ENCODE measurements at regions not wholly inside any gene's neighbourhood (a gene's known extent, or its start where the extent isn't known, plus 50 kb on each side); places are given as distances from the start of the nearest gene placed in this dataset.

DNA sequence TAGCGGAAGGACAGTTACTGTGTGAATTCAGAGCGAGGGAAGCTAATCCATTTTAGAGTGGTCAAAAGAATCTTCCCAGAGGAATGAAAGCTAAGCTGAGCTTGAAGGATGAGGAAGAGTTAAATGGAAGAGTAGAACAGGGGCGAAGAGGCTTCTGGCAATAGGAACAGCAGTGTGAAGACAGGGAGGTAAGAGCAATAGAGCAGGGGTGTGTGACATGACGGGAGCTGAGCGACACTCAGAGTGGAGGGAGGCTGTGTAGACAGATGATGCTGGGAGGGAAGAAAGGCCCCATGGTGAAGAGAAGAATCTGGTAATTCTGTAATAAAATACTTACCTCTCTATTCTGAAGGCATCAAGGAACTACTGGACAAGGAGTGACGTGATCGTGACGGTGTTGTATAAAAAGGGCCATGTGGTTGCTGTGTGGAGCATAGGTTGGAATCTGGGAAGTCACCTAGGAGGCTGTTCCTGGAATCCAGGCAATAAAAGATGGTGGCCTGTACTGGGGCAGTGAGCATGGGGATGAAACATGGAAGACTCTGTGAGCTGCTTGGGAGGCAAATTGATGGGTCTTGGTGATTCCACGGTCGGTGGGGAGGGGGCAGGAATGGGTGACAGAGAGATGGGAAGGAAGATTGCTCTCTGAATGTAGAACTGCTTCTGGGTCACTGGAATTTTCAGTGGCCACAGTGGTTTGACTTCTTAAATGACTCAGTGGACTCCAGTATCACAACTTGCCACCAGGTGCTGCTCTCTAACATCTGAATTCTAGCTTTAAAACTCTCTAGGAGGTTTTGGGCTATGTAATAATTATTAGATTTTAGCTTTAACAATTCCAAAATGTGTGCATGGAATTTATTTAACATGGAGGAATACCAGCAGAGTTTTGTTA lies 164.1 kb downstream of the ATP23 start:
- Mint-ChIP-seq H3K27me3 (peaks cover 10% of the 10 kb centered on the region), H3K4me3 (no peak overlapping the region), H3K27ac (no peak overlapping the region), H3K36me3 (ENCODE audit: low read depth) (no peaks in the 10 kb centered on the region), H3K4me1 (ENCODE audit: low read depth) (no peaks in the 10 kb centered on the region), H3K9me3 (no peaks in the 10 kb centered on the region)
- Histone ChIP-seq H3K27me3 (ENCODE audit: control insufficient read depth in 1 of 2, insufficient read depth in 2 of 2, low read length in 2 of 2) (no peaks in the 10 kb centered on the region), H3K9me3 (ENCODE audit: control insufficient read depth in 1 of 2, insufficient read depth in 1 of 2, low read length in 2 of 2) (peaks cover 0 to 3% of the 10 kb centered on the region in 2 experiments), H3K4me1 (ENCODE audit: insufficient read depth, low read length) (no peaks in the 10 kb centered on the region), H3K4me3 (ENCODE audit: low read length) (no peak overlapping the region), H3K36me3 (ENCODE audit: insufficient read depth, low read length) (no peaks in the 10 kb centered on the region), H3K27ac (ENCODE audit: low read depth in 1 of 2, low read length in 2 of 2) (no peak overlapping the region)
- no peak for DNase-seq
- ChIA-PET CTCF (interaction anchor here (0.7 kb wide), 1 partner anchor 1834 kb away, joined by 3 read pairs; no protein-coding TSS in a partner anchor), POLR2A (no interaction called here)
- TF ChIP-seq, protein P1, sequence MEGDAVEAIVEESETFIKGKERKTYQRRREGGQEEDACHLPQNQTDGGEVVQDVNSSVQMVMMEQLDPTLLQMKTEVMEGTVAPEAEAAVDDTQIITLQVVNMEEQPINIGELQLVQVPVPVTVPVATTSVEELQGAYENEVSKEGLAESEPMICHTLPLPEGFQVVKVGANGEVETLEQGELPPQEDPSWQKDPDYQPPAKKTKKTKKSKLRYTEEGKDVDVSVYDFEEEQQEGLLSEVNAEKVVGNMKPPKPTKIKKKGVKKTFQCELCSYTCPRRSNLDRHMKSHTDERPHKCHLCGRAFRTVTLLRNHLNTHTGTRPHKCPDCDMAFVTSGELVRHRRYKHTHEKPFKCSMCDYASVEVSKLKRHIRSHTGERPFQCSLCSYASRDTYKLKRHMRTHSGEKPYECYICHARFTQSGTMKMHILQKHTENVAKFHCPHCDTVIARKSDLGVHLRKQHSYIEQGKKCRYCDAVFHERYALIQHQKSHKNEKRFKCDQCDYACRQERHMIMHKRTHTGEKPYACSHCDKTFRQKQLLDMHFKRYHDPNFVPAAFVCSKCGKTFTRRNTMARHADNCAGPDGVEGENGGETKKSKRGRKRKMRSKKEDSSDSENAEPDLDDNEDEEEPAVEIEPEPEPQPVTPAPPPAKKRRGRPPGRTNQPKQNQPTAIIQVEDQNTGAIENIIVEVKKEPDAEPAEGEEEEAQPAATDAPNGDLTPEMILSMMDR (IDR thresholded peaks at IDR 0.05) = no peak
- no peak for ATAC-seq (ENCODE audit: poor library complexity)
- intact Hi-C loops (cut with DNase I, micrococcal nuclease) = no loop called here

DNA sequence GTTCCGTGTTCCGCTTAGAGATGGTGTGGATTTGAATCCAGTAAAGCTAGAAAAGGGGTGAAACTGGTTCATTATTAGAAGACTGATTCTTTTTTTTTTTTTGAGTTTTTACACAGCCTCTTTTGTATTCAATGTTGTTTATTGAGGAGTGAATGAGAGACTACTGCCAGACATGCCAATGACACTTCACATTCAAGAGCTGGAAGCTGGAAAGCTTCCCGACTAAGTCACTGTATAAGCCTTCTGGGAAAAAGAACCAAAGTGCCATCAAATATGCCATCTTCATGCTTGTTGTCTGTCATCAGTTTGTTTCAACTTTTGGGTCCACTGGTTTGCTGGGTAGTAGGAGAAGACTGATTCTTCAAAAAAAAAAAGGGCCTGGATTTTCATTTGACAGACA lies 164.8 kb downstream of the ATP23 start:
- Mint-ChIP-seq H3K27me3 (peaks cover 9% of the 10 kb centered on the region), H3K36me3 (ENCODE audit: low read depth) (no peaks in the 10 kb centered on the region), H3K4me1 (ENCODE audit: low read depth) (no peaks in the 10 kb centered on the region), H3K9me3 (no peaks in the 10 kb centered on the region), H3K4me3 (no peak overlapping the region), H3K27ac (no peak overlapping the region)
- Histone ChIP-seq H3K4me1 (ENCODE audit: insufficient read depth, low read length) (no peaks in the 10 kb centered on the region), H3K27me3 (ENCODE audit: control insufficient read depth in 1 of 2, insufficient read depth in 2 of 2, low read length in 2 of 2) (no peaks in the 10 kb centered on the region), H3K27ac (ENCODE audit: low read depth in 1 of 2, low read length in 2 of 2) (no peak overlapping the region), H3K9me3 (ENCODE audit: control insufficient read depth in 1 of 2, insufficient read depth in 1 of 2, low read length in 2 of 2) (peaks cover 0 to 3% of the 10 kb centered on the region in 2 experiments), H3K4me3 (ENCODE audit: low read length) (no peak overlapping the region), H3K36me3 (ENCODE audit: insufficient read depth, low read length) (no peaks in the 10 kb centered on the region)
- no peak for ATAC-seq (ENCODE audit: poor library complexity)
- intact Hi-C loops (cut with DNase I, micrococcal nuclease) = no loop called here
- DNase-seq = no peak
- TF ChIP-seq, protein P1 (IDR thresholded peaks at IDR 0.05) = no peak
- ChIA-PET CTCF (interaction anchor here (0.7 kb wide), 1 partner anchor 1834 kb away, joined by 3 read pairs; no protein-coding TSS in a partner anchor), POLR2A (no interaction called here)

DNA sequence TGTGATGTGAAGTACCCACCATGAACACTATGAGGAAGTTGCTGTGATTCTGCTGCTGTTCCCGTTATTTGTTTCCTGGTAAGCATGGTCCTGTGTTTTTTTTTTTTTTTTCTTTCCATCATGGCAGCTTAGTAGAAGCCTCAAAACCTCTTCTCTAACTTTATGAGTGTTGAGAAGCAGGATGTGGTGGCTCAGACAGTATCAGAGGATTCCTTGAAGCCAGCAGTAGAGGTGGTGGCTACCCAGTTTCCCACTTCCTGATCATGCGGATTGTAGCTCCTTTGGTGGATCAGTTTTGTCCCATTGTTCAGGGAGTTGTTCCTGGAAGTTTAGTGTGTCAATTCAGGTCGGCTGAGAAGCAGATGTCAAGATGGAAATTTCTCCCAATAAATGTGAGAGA lies 175.8 kb downstream of the ATP23 start:
- Histone ChIP-seq H3K36me3 (ENCODE audit: insufficient read depth, low read length) (no peaks in the 10 kb centered on the region), H3K27ac (ENCODE audit: low read depth in 1 of 2, low read length in 2 of 2) (no peak overlapping the region), H3K27me3 (ENCODE audit: control insufficient read depth in 1 of 2, insufficient read depth in 2 of 2, low read length in 2 of 2) (peaks cover 2 to 4% of the 10 kb centered on the region in 2 experiments), H3K4me3 (ENCODE audit: low read length) (no peak overlapping the region), H3K4me1 (ENCODE audit: insufficient read depth, low read length) (no peaks in the 10 kb centered on the region), H3K9me3 (ENCODE audit: control insufficient read depth in 1 of 2, insufficient read depth in 1 of 2, low read length in 2 of 2) (no peaks in the 10 kb centered on the region)
- intact Hi-C loops (cut with DNase I, micrococcal nuclease) = no loop called here
- no peaks in the 10 kb centered on the region for H3K4me1 Mint-ChIP-seq (ENCODE audit: low read depth)
- ChIA-PET POLR2A (no interaction called here), CTCF (no interaction called here)
- no peak overlapping the region for H3K4me3 Mint-ChIP-seq
- H3K27ac Mint-ChIP-seq = no peak overlapping the region
- DNase-seq = no peak
- TF ChIP-seq, protein P1 (IDR thresholded peaks at IDR 0.05) = no peak
- H3K27me3 Mint-ChIP-seq = peaks cover 10% of the 10 kb centered on the region
- H3K9me3 Mint-ChIP-seq = no peaks in the 10 kb centered on the region
- ATAC-seq (ENCODE audit: poor library complexity) = no peak
- no peaks in the 10 kb centered on the region for H3K36me3 Mint-ChIP-seq (ENCODE audit: low read depth)
